Progenitor cell of endocrine pancreas (in vitro differentiated cells): ENCODE measurements at regions not wholly inside any gene's neighbourhood (a gene's known extent, or its start where the extent isn't known, plus 50 kb on each side); places are given as distances from the start of the nearest gene placed in this dataset.

Experiments
- DNase-seq: peaks from one replicate; pipeline ENCODE4 v3.0.0; 2021; ENCODE audit warnings: low spot score; ENCODE audit not compliant: unreplicated experiment
- H3K27ac Mint-ChIP-seq: 2 replicates; pipeline ENCODE4 v1.8.0; 2021; ENCODE audit warnings: mild to moderate bottlenecking, moderate library complexity, mixed read lengths
- H3K27me3 Mint-ChIP-seq: 2 replicates; pipeline ENCODE4 v1.8.0; 2021; ENCODE audit warnings: mixed read lengths
- H3K36me3 Mint-ChIP-seq: 2 replicates; pipeline ENCODE4 v1.8.0; 2022; ENCODE audit warnings: mixed read lengths; ENCODE audit not compliant: insufficient read depth
- H3K4me1 Mint-ChIP-seq: 2 replicates; pipeline ENCODE4 v1.8.0; 2021; ENCODE audit warnings: low read depth, mixed read lengths
- H3K4me3 Mint-ChIP-seq: 2 replicates; pipeline ENCODE4 v1.8.0; 2021; ENCODE audit warnings: low read depth, mild to moderate bottlenecking, moderate library complexity, mixed read lengths
- H3K9me3 Mint-ChIP-seq: 2 replicates; pipeline ENCODE4 v1.8.0; 2021; ENCODE audit warnings: low read depth, mixed read lengths
- TF ChIP-seq, protein P1 (sequence below): fragments of 200-600 bp; sonication (generic); IDR thresholded peaks from one replicate; pipeline ENCODE4 v1.5.0; 2021; ENCODE audit warnings: antibody characterized with exemption, mild to moderate bottlenecking; ENCODE audit not compliant: unreplicated experiment

DNA sequence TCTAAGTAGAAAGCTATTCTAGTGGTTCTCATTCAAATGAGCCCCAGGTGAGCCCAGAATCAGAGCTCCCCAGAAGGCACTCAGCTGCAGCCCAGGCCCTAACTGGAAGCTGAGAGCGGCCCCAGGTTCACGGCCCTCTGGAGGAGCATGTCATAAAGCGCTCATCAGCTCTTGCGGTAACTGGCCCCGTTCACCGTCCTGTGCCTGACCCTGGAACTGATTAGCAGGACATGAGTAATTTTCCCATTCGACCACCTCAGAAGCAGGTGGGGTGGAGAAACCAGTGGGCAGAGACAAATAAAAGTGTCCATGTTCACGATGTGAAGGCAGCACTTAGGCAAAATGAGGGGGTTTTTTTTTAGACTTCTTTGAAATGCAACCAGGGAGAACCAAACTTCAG is 136.1 kb upstream of the LYZL2 start:
- H3K27ac Mint-ChIP-seq, result no peak overlapping the region
- H3K9me3 Mint-ChIP-seq, result peaks cover 10% of the 10 kb centered on the region
- TF ChIP-seq, protein P1, sequence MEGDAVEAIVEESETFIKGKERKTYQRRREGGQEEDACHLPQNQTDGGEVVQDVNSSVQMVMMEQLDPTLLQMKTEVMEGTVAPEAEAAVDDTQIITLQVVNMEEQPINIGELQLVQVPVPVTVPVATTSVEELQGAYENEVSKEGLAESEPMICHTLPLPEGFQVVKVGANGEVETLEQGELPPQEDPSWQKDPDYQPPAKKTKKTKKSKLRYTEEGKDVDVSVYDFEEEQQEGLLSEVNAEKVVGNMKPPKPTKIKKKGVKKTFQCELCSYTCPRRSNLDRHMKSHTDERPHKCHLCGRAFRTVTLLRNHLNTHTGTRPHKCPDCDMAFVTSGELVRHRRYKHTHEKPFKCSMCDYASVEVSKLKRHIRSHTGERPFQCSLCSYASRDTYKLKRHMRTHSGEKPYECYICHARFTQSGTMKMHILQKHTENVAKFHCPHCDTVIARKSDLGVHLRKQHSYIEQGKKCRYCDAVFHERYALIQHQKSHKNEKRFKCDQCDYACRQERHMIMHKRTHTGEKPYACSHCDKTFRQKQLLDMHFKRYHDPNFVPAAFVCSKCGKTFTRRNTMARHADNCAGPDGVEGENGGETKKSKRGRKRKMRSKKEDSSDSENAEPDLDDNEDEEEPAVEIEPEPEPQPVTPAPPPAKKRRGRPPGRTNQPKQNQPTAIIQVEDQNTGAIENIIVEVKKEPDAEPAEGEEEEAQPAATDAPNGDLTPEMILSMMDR, result no peak
- DNase-seq, result no peak
- H3K4me1 Mint-ChIP-seq, result no peaks in the 10 kb centered on the region
- H3K4me3 Mint-ChIP-seq, result no peak overlapping the region
- no peaks in the 10 kb centered on the region for H3K36me3 Mint-ChIP-seq
- H3K27me3 Mint-ChIP-seq, result peaks cover 14% of the 10 kb centered on the region

- H3K27ac Mint-ChIP-seq, result no peak overlapping the region
Measured at GRCh38 chr10:30765022-30765615, 135.6 kb upstream of the LYZL2 start.

DNA sequence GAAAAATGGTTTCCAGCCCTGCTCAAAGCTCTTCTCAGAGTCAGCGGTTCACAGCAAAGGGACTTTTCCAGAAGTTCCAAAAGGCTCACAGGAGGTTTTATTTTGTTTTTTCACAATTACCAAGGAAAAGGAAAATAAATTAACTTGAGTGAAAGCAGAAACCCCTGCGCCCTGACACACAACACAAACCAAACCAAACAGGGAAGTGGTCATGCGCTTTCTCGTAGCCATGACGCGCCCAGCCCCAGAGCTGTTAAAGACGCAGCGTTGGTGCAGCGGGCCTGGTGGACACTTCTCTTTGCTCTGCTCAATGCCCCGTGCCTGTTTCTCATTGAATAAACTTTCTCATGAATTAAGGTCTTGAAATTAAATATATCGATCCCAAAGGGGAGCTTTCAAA is 134.4 kb upstream of the LYZL2 start:
- H3K9me3 Mint-ChIP-seq, result peaks cover 6% of the 10 kb centered on the region
- DNase-seq, result no peak
- H3K36me3 Mint-ChIP-seq, result no peaks in the 10 kb centered on the region
- H3K4me1 Mint-ChIP-seq, result no peaks in the 10 kb centered on the region
- TF ChIP-seq, protein P1, result no peak
- no peak overlapping the region for H3K27ac Mint-ChIP-seq
- H3K27me3 Mint-ChIP-seq, result peaks cover 14% of the 10 kb centered on the region
- H3K4me3 Mint-ChIP-seq, result no peak overlapping the region

More at GRCh38 chr10:30765022-30765615, 135.6 kb upstream of the LYZL2 start:
- no peaks in the 10 kb centered on the region for H3K36me3 Mint-ChIP-seq
- peaks cover 10% of the 10 kb centered on the region for H3K9me3 Mint-ChIP-seq
- DNase-seq, result no peak
- H3K4me1 Mint-ChIP-seq, result no peaks in the 10 kb centered on the region
- H3K27me3 Mint-ChIP-seq, result peaks cover 14% of the 10 kb centered on the region
- TF ChIP-seq, protein P1, result no peak
- no peak overlapping the region for H3K4me3 Mint-ChIP-seq

DNA sequence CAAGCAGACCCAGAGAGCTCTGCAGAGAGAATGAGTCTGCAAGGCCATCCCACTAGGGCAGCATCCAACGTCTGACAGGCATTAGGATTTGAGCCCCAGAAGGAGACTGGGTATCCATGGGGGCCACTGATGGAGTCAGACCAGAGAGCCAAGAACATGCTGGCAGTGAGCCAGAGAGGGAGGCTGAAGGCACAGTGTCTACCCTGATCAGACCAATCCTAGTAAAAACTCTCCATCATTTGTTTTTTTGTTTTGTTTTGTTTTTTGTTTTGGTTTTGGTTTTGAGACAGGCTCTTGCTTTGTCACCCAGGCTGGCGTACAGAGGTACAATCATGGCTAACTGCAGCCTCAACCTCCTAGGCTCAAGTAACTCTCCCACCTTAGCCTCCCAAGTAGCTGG is 133.1 kb upstream of the LYZL2 start:
- no peak for DNase-seq
- no peaks in the 10 kb centered on the region for H3K9me3 Mint-ChIP-seq
- no peak overlapping the region for H3K27ac Mint-ChIP-seq
- no peak overlapping the region for H3K4me3 Mint-ChIP-seq
- TF ChIP-seq, protein P1, result no peak
- no peaks in the 10 kb centered on the region for H3K36me3 Mint-ChIP-seq
- H3K27me3 Mint-ChIP-seq, result peaks cover 8% of the 10 kb centered on the region
- H3K4me1 Mint-ChIP-seq, result no peaks in the 10 kb centered on the region

- Mint-ChIP-seq H3K4me3 (no peak overlapping the region), H3K27me3 (peaks cover 7% of the 10 kb centered on the region), H3K4me1 (no peaks in the 10 kb centered on the region), H3K27ac (no peak overlapping the region), H3K9me3 (no peaks in the 10 kb centered on the region), H3K36me3 (no peaks in the 10 kb centered on the region)
- TF ChIP-seq, protein P1, result no peak
- DNase-seq, result no peak
Measured at GRCh38 chr10:30759423-30759822, 129.9 kb upstream of the LYZL2 start.
